ENCODE measurements at regions not wholly inside any gene's neighbourhood (a gene's known extent, or its start where the extent isn't known, plus 50 kb on each side); places are given as distances from the start of the nearest gene placed in this dataset.

DNA sequence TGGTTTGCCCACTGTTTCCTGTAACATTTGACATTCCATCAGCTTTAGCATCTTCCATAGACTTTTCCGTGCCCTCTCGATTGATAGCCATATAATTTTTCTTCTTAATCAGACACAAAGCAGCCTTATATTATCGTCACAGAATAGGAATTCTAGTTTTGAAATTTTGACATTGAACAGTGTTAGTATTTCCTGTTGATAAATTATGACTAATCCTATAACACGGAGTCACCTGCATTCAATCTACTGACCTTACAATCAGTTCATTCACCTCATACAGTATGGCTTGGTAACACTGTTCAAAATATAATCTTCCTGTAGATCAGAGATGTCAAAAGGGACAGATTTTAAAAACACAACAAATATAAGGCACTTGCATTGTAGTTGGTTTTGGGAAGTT lies 423.7 kb downstream of the C3orf38 start:
- RAD21 ChIA-PET (ENCODE audit: unreplicated experiment), result no interaction called here
- Histone ChIP-seq H3K4me2 (ENCODE audit: control insufficient read depth, insufficient read depth) (no peak overlapping the region), H3K4me1 (ENCODE audit: control insufficient read depth, insufficient read depth, low read length) (no peaks in the 10 kb centered on the region), H3K36me3 (ENCODE audit: control insufficient read depth in 2 of 2, insufficient read depth in 2 of 2, low read length in 1 of 2) (no peaks in the 10 kb centered on the region), H4K20me1 (ENCODE audit: control insufficient read depth, insufficient read depth) (no peaks in the 10 kb centered on the region), H3K9ac (ENCODE audit: control insufficient read depth, insufficient read depth, low read length) (no peak overlapping the region), H3K27ac (ENCODE audit: control insufficient read depth, insufficient read depth) (no peak overlapping the region), H2AFZ (ENCODE audit: control insufficient read depth, low read depth, low read length) (no peak overlapping the region), H3K27me3 (replicated peaks in 1 of 2; ENCODE audit: control insufficient read depth in 2 of 2, insufficient read depth in 2 of 2, low read length in 1 of 2) (no peaks in the 10 kb centered on the region), H3K79me2 (ENCODE audit: control insufficient read depth, insufficient read depth, low read length) (no peaks in the 10 kb centered on the region), H3K4me3 (no peak overlapping the region), H3K9me3 (replicated peaks; ENCODE audit: control insufficient read depth, insufficient read depth, low read length) (no peaks in the 10 kb centered on the region)
- no peak for FAIRE-seq
- SMC1A ChIA-PET (ENCODE audit: uncharacterized antibody, unreplicated experiment), result no interaction called here
- no TSS peak for BruUV-seq (replicated peaks)
- CTCF ChIA-PET, result no interaction called here
- intact Hi-C loops (cut with micrococcal nuclease; ENCODE audit: unreplicated experiment), result no loop called here
- in situ Hi-C loops (cut with MboI), result loop anchor here (10.0 kb wide), 1 partner anchor 59 kb away; no protein-coding TSS in a partner anchor
- DNase-seq (ENCODE audit: low read depth, low spot score), result no peak
- 36% methylated on average over 4 of the region's 4 CpGs for WGBS (ENCODE audit: insufficient coverage, insufficient replicate concordance, low lambda C conversion rate, missing lambda C conversion rate)
- no peak for ATAC-seq
- POLR2A ChIA-PET, result no interaction called here
- no peak for TF ChIP-seq CHD4 (IDR thresholded peaks at IDR 0.05)
- TF ChIP-seq ZSCAN29 (IDR thresholded peaks at IDR 0.05), result no peak
- TF ChIP-seq RCOR1 (conservative IDR thresholded peaks at IDR 0.05; ENCODE audit: low read depth, low read length), result no peak
- TF ChIP-seq IKZF2 (IDR thresholded peaks at IDR 0.05), result no peak
- no peak for TF ChIP-seq ETV6 (conservative IDR thresholded peaks at IDR 0.05 in 1 of 2, IDR thresholded peaks at IDR 0.05 in 1 of 2; ENCODE audit: borderline replicate concordance in 1 of 2, low read depth in 1 of 2)

GRCh38 chr3:88574146-88574545 lies 424.4 kb downstream of the C3orf38 start:
- Histone ChIP-seq H3K36me3 (ENCODE audit: control insufficient read depth in 2 of 2, insufficient read depth in 2 of 2, low read length in 1 of 2) (no peaks in the 10 kb centered on the region), H3K4me3 (no peak overlapping the region), H2AFZ (ENCODE audit: control insufficient read depth, low read depth, low read length) (no peak overlapping the region), H3K4me2 (ENCODE audit: control insufficient read depth, insufficient read depth) (no peak overlapping the region), H4K20me1 (ENCODE audit: control insufficient read depth, insufficient read depth) (no peaks in the 10 kb centered on the region), H3K27ac (ENCODE audit: control insufficient read depth, insufficient read depth) (no peak overlapping the region), H3K9me3 (replicated peaks; ENCODE audit: control insufficient read depth, insufficient read depth, low read length) (no peaks in the 10 kb centered on the region), H3K79me2 (ENCODE audit: control insufficient read depth, insufficient read depth, low read length) (no peaks in the 10 kb centered on the region), H3K27me3 (replicated peaks in 1 of 2; ENCODE audit: control insufficient read depth in 2 of 2, insufficient read depth in 2 of 2, low read length in 1 of 2) (no peaks in the 10 kb centered on the region), H3K9ac (ENCODE audit: control insufficient read depth, insufficient read depth, low read length) (no peak overlapping the region), H3K4me1 (ENCODE audit: control insufficient read depth, insufficient read depth, low read length) (no peaks in the 10 kb centered on the region)
- ChIA-PET POLR2A (no interaction called here), CTCF (no interaction called here), SMC1A (ENCODE audit: uncharacterized antibody, unreplicated experiment) (no interaction called here), RAD21 (ENCODE audit: unreplicated experiment) (no interaction called here)
- intact Hi-C loops (cut with micrococcal nuclease; ENCODE audit: unreplicated experiment), result no loop called here
- FAIRE-seq, result no peak
- 68% methylated on average over 4 of the region's 4 CpGs for WGBS (ENCODE audit: insufficient coverage, insufficient replicate concordance, low lambda C conversion rate, missing lambda C conversion rate)
- no peak for DNase-seq (ENCODE audit: low read depth, low spot score)
- no TSS peak for BruUV-seq (replicated peaks)
- TF ChIP-seq ASH2L (IDR thresholded peaks at IDR 0.05; ENCODE audit: borderline replicate concordance, low read depth) (no peak), SMC3 (IDR thresholded peaks at IDR 0.05; ENCODE audit: borderline replicate concordance, low read length) (no peak), STAT1 (conservative IDR thresholded peaks at IDR 0.05) (no peak), SMAD5 (IDR thresholded peaks at IDR 0.05; ENCODE audit: low read depth) (no peak), SPI1 (IDR thresholded peaks at IDR 0.05; ENCODE audit: borderline replicate concordance, insufficient read depth, low read depth, low read length) (no peak), ZNF274 (IDR thresholded peaks at IDR 0.05; ENCODE audit: insufficient read depth, insufficient read length) (no peak), NFYB (IDR thresholded peaks at IDR 0.05; ENCODE audit: insufficient read depth, low read depth, low read length) (no peak), CBX3 (IDR thresholded peaks at IDR 0.05; ENCODE audit: borderline replicate concordance, low read depth) (no peak), POLR2AphosphoS2 (IDR thresholded peaks at IDR 0.05; ENCODE audit: low read depth, low read length) (no peak), YBX1 (IDR thresholded peaks at IDR 0.05) (no peak), CHD4 (IDR thresholded peaks at IDR 0.05) (no peak), PAX8 (IDR thresholded peaks at IDR 0.05) (no peak), EP300 (IDR thresholded peaks at IDR 0.05; ENCODE audit: borderline replicate concordance in 1 of 2, control insufficient read depth in 1 of 2, low read depth in 2 of 2, low read length in 2 of 2) (no peak)
- TF ChIP-seq, protein P1, sequence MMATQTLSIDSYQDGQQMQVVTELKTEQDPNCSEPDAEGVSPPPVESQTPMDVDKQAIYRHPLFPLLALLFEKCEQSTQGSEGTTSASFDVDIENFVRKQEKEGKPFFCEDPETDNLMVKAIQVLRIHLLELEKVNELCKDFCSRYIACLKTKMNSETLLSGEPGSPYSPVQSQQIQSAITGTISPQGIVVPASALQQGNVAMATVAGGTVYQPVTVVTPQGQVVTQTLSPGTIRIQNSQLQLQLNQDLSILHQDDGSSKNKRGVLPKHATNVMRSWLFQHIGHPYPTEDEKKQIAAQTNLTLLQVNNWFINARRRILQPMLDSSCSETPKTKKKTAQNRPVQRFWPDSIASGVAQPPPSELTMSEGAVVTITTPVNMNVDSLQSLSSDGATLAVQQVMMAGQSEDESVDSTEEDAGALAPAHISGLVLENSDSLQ (IDR thresholded peaks at IDR 0.05), result no peak
- TF ChIP-seq, protein P2, sequence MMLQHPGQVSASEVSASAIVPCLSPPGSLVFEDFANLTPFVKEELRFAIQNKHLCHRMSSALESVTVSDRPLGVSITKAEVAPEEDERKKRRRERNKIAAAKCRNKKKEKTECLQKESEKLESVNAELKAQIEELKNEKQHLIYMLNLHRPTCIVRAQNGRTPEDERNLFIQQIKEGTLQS (IDR thresholded peaks at IDR 0.05; ENCODE audit: borderline replicate concordance, extremely low read depth, low read depth, low read length), result no peak
- no peak for ATAC-seq
- in situ Hi-C loops (cut with MboI), result loop anchor here (10.0 kb wide), 1 partner anchor 59 kb away; no protein-coding TSS in a partner anchor

Measured in GM12878 (cell line).